A673 (cell line): ENCODE measurements at regions not wholly inside any gene's neighbourhood (a gene's known extent, or its start where the extent isn't known, plus 50 kb on each side); places are given as distances from the start of the nearest gene placed in this dataset.

Experiments used
- CTCF ChIP-seq: fragments of 300-800, 200-600 bp; sonication (generic); conservative IDR thresholded peaks from 2 replicates; pipeline ENCODE4 v1.5.1; 2017; ENCODE audit warnings: low read depth, mild to moderate bottlenecking, antibody characterized with exemption, low read length, moderate library complexity, mixed read lengths
- EZH2 ChIP-seq: fragments of 200-600 bp; sonication (generic); IDR thresholded peaks from 2 replicates; pipeline ENCODE4 v1.6.1; 2017; ENCODE audit warnings: borderline replicate concordance, low read depth, mild to moderate bottlenecking, mixed read lengths, antibody characterized with exemption, low read length; ENCODE audit not compliant: poor library complexity, severe bottlenecking

GRCh38 chrX:77076896-77077295 lies 370.3 kb upstream of the FGF16 start:
- no peak for TF ChIP-seq CTCF
- no peak for TF ChIP-seq EZH2
